A549 (cell line): ENCODE measurements at regions not wholly inside any gene's neighbourhood (a gene's known extent, or its start where the extent isn't known, plus 50 kb on each side); places are given as distances from the start of the nearest gene placed in this dataset.

ENCODE experiments used
- EP300 ChIP-seq, 2 experiments: fragments of >200 bp; sonication (Bioruptor Twin); formaldehyde crosslinking; IDR thresholded peaks; 2 replicates in 1 of 2; 3 replicates in 1 of 2; pipeline ENCODE4 v1.6.1; 2016 to 2017
- MYC ChIP-seq: IDR thresholded peaks from 2 replicates; pipeline ENCODE4 v1.6.1; 2012; ENCODE audit warnings: mild to moderate bottlenecking, inconsistent platforms, low read length, improper control_type of control experiment, borderline replicate concordance
- NFE2L2 ChIP-seq: fragments of 150-350 bp; conservative IDR thresholded peaks from 2 replicates; pipeline ENCODE4 v1.6.1; 2014; ENCODE audit warnings: low read length
- POLR2A ChIP-seq: IDR thresholded peaks from 2 replicates; pipeline ENCODE4 v1.6.1; 2012; ENCODE audit warnings: mild to moderate bottlenecking, low read length
- TF ChIP-seq, protein P1 (sequence below): IDR thresholded peaks from 2 replicates; pipeline ENCODE4 v1.6.1; 2012

DNA sequence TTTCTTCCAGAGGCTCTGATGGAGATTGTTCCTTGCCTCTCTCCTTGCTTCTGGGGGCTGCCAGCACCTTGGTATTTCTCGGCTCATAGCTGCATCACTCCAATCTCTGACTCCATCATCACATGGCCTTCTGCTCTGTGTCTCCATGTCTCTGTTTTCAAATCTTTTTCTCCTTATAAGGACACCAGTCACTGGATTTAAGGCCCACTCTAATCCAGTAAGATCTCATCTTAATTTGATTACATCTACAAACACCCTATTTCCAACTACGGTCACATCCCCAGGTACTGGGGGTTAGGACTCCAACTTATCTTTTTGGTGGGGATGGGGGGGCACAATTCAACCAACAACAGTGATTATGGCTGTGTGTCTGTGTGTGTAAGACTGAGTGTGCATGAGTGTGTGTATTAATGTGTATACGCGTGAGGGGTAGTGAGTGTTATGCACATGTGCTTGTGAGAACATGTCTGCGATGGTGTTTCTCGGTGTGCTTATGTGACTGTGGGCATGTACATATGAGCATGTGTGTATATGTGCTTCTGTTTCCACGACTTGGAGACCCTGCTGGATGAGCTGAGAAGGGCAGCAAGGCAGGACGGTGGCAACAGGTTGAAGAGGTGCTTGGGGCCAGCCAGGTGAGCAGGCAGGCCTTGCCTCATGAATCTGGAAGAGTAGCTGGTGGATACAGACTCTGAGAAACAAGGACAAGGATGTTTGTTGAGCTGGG lies 130.5 kb downstream of the MRPL14 start:
- no peak for TF ChIP-seq EP300 (IDR thresholded peaks at IDR 0.05)
- no peak for TF ChIP-seq POLR2A
- TF ChIP-seq, protein P1, sequence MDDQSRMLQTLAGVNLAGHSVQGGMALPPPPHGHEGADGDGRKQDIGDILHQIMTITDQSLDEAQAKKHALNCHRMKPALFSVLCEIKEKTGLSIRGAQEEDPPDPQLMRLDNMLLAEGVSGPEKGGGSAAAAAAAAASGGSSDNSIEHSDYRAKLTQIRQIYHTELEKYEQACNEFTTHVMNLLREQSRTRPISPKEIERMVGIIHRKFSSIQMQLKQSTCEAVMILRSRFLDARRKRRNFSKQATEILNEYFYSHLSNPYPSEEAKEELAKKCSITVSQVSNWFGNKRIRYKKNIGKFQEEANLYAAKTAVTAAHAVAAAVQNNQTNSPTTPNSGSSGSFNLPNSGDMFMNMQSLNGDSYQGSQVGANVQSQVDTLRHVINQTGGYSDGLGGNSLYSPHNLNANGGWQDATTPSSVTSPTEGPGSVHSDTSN, result no peak
- no peak for TF ChIP-seq NFE2L2
- TF ChIP-seq MYC, result no peak
